BLaER1 (cell line): ENCODE measurements at regions not wholly inside any gene's neighbourhood (a gene's known extent, or its start where the extent isn't known, plus 50 kb on each side); places are given as distances from the start of the nearest gene placed in this dataset.

ENCODE experiments used
- H3K27ac ChIP-seq: shearing (Covaris generic); formaldehyde crosslinking; 2 replicates; pipeline ENCODE4 v1.8.1; 2022
- H3K27me3 ChIP-seq: shearing (Covaris generic); formaldehyde crosslinking; 2 replicates; pipeline ENCODE4 v1.8.1; 2022
- H3K36me3 ChIP-seq: shearing (Covaris generic); formaldehyde crosslinking; 2 replicates; pipeline ENCODE4 v1.8.1; 2022
- H3K4me1 ChIP-seq: shearing (Covaris generic); formaldehyde crosslinking; 2 replicates; pipeline ENCODE4 v1.8.1; 2022
- H3K4me2 ChIP-seq: shearing (Covaris generic); formaldehyde crosslinking; 2 replicates; pipeline ENCODE4 v1.8.1; 2022
- H3K4me3 ChIP-seq: shearing (Covaris generic); formaldehyde crosslinking; 2 replicates; pipeline ENCODE4 v1.8.1; 2022
- H3K9ac ChIP-seq: shearing (Covaris generic); formaldehyde crosslinking; 2 replicates; pipeline ENCODE4 v1.8.1; 2022
- H3K9me3 ChIP-seq: shearing (Covaris generic); formaldehyde crosslinking; 2 replicates; pipeline ENCODE4 v1.8.1; 2022
- H4K20me1 ChIP-seq: shearing (Covaris generic); formaldehyde crosslinking; 2 replicates; pipeline ENCODE4 v1.8.1; 2022
- Cebpa-rat ChIP-seq: shearing (Covaris generic); IDR thresholded peaks from 2 replicates; pipeline ENCODE4 v1.8.1; 2022

- H3K9ac ChIP-seq: no peak overlapping the region
- H3K4me1 ChIP-seq: peaks cover 9% of the 10 kb centered on the region
- no peaks in the 10 kb centered on the region for H3K9me3 ChIP-seq
- H4K20me1 ChIP-seq: no peaks in the 10 kb centered on the region
- no peak overlapping the region for H3K27ac ChIP-seq
- H3K4me3 ChIP-seq: no peak overlapping the region
- H3K27me3 ChIP-seq: no peaks in the 10 kb centered on the region
- no peak overlapping the region for H3K4me2 ChIP-seq
- no peak for TF ChIP-seq Cebpa-rat
- H3K36me3 ChIP-seq: no peaks in the 10 kb centered on the region
These were observed 104.6 kb upstream of the SERP2 start for GRCh38 chr13:44268980-44269379.

GRCh38 chr13:44270150-44270549 lies 103.5 kb upstream of the SERP2 start:
- TF ChIP-seq Cebpa-rat: no peak
- no peaks in the 10 kb centered on the region for H3K36me3 ChIP-seq
- no peak overlapping the region for H3K4me3 ChIP-seq
- H3K4me1 ChIP-seq: peaks cover 21% of the 10 kb centered on the region
- H4K20me1 ChIP-seq: no peaks in the 10 kb centered on the region
- H3K27me3 ChIP-seq: no peaks in the 10 kb centered on the region
- H3K4me2 ChIP-seq: no peak overlapping the region
- H3K9ac ChIP-seq: no peak overlapping the region
- H3K9me3 ChIP-seq: no peaks in the 10 kb centered on the region
- H3K27ac ChIP-seq: no peak overlapping the region

GRCh38 chr13:44271031-44271455 lies 102.6 kb upstream of the SERP2 start:
- H3K36me3 ChIP-seq: no peaks in the 10 kb centered on the region
- H3K27ac ChIP-seq: no peak overlapping the region
- H3K9me3 ChIP-seq: no peaks in the 10 kb centered on the region
- H3K4me3 ChIP-seq: no peak overlapping the region
- no peak overlapping the region for H3K9ac ChIP-seq
- no peak for TF ChIP-seq Cebpa-rat
- peaks cover 30% of the 10 kb centered on the region for H3K4me1 ChIP-seq
- H4K20me1 ChIP-seq: no peaks in the 10 kb centered on the region
- no peak overlapping the region for H3K4me2 ChIP-seq
- H3K27me3 ChIP-seq: no peaks in the 10 kb centered on the region

GRCh38 chr13:44271473-44271872 lies 102.2 kb upstream of the SERP2 start:
- H3K4me1 ChIP-seq: peaks cover 34% of the 10 kb centered on the region
- H3K9ac ChIP-seq: no peak overlapping the region
- no peak for TF ChIP-seq Cebpa-rat
- H3K9me3 ChIP-seq: no peaks in the 10 kb centered on the region
- H3K27me3 ChIP-seq: no peaks in the 10 kb centered on the region
- H4K20me1 ChIP-seq: no peaks in the 10 kb centered on the region
- H3K4me2 ChIP-seq: no peak overlapping the region
- H3K4me3 ChIP-seq: no peak overlapping the region
- H3K27ac ChIP-seq: no peak overlapping the region
- H3K36me3 ChIP-seq: no peaks in the 10 kb centered on the region

GRCh38 chr13:44271915-44272341 lies 101.7 kb upstream of the SERP2 start:
- no peaks in the 10 kb centered on the region for H3K36me3 ChIP-seq
- no peak for TF ChIP-seq Cebpa-rat
- H3K9ac ChIP-seq: no peak overlapping the region
- no peak overlapping the region for H3K4me3 ChIP-seq
- H3K4me2 ChIP-seq: no peak overlapping the region
- H4K20me1 ChIP-seq: no peaks in the 10 kb centered on the region
- no peak overlapping the region for H3K27ac ChIP-seq
- no peaks in the 10 kb centered on the region for H3K9me3 ChIP-seq
- peaks cover 38% of the 10 kb centered on the region for H3K4me1 ChIP-seq
- H3K27me3 ChIP-seq: no peaks in the 10 kb centered on the region

GRCh38 chr13:44272692-44273091 lies 100.9 kb upstream of the SERP2 start:
- no peak for TF ChIP-seq Cebpa-rat
- Histone ChIP-seq H3K9ac (no peak overlapping the region), H4K20me1 (no peaks in the 10 kb centered on the region), H3K4me2 (no peak overlapping the region), H3K27ac (no peak overlapping the region), H3K9me3 (no peaks in the 10 kb centered on the region), H3K36me3 (no peaks in the 10 kb centered on the region), H3K4me1 (peaks cover 41% of the 10 kb centered on the region), H3K4me3 (no peak overlapping the region), H3K27me3 (no peaks in the 10 kb centered on the region)

- peak overlapping the region; percentile 81; the same call in 1 of the 2 replicates for H3K4me2 ChIP-seq
These were observed 100.4 kb upstream of the SERP2 start for GRCh38 chr13:44273216-44273615.

GRCh38 chr13:44273991-44274770 lies 99.4 kb upstream of the SERP2 start:
- Histone ChIP-seq H3K4me3 (peak overlapping the region; percentile 52), H3K27ac (peak overlapping the region; percentile 75), H3K9me3 (no peaks in the 10 kb centered on the region), H3K27me3 (no peaks in the 10 kb centered on the region), H3K4me2 (peak overlapping the region; percentile 81), H3K4me1 (peaks cover 56% of the 10 kb centered on the region), H3K36me3 (no peaks in the 10 kb centered on the region), H3K9ac (peak overlapping the region; percentile 65), H4K20me1 (no peaks in the 10 kb centered on the region)
- TF ChIP-seq Cebpa-rat: no peak

More at GRCh38 chr13:44273216-44273615, 100.4 kb upstream of the SERP2 start:
- no peaks in the 10 kb centered on the region for H3K27me3 ChIP-seq
- no peak overlapping the region for H3K4me3 ChIP-seq
- H3K9ac ChIP-seq: no peak overlapping the region
- peaks cover 46% of the 10 kb centered on the region for H3K4me1 ChIP-seq
- no peaks in the 10 kb centered on the region for H3K36me3 ChIP-seq
- H3K27ac ChIP-seq: no peak overlapping the region
- no peaks in the 10 kb centered on the region for H4K20me1 ChIP-seq
- TF ChIP-seq Cebpa-rat: no peak
- no peaks in the 10 kb centered on the region for H3K9me3 ChIP-seq

- H3K27me3 ChIP-seq: no peaks in the 10 kb centered on the region
- peaks cover 62% of the 10 kb centered on the region for H3K4me1 ChIP-seq
- H3K36me3 ChIP-seq: no peaks in the 10 kb centered on the region
- H3K9ac ChIP-seq: peak overlapping the region; percentile 65
- no peak for TF ChIP-seq Cebpa-rat
- H3K9me3 ChIP-seq: no peaks in the 10 kb centered on the region
- no peaks in the 10 kb centered on the region for H4K20me1 ChIP-seq
- peak overlapping the region; percentile 81 for H3K4me2 ChIP-seq
- H3K27ac ChIP-seq: peak overlapping the region; percentile 75
- H3K4me3 ChIP-seq: peak overlapping the region; percentile 52
These were observed 98.8 kb upstream of the SERP2 start for GRCh38 chr13:44274771-44275205.

GRCh38 chr13:44275381-44275780 lies 98.2 kb upstream of the SERP2 start:
- TF ChIP-seq Cebpa-rat: no peak
- H4K20me1 ChIP-seq: no peaks in the 10 kb centered on the region
- H3K36me3 ChIP-seq: no peaks in the 10 kb centered on the region
- H3K4me1 ChIP-seq: peaks cover 68% of the 10 kb centered on the region
- no peak overlapping the region for H3K4me3 ChIP-seq
- no peaks in the 10 kb centered on the region for H3K9me3 ChIP-seq
- H3K9ac ChIP-seq: peak overlapping the region; percentile 65; the same call in 1 of the 2 replicates
- no peaks in the 10 kb centered on the region for H3K27me3 ChIP-seq
- H3K4me2 ChIP-seq: peak overlapping the region; percentile 81
- H3K27ac ChIP-seq: peak overlapping the region; percentile 75
